Prostate gland (tissue), 2 donors: ENCODE measurements at regions not wholly inside any gene's neighbourhood (a gene's known extent, or its start where the extent isn't known, plus 50 kb on each side); places are given as distances from the start of the nearest gene placed in this dataset.
"Not testable (repeated sequence)": the region's sequence is repeated elsewhere in the genome, so short reads cannot be mapped to it uniquely, and the experiment has no call there.

Source experiments
- CTCF ChIP-seq, 4 experiments: fragments of 200-600 bp in 2 of 4; fragments of 450-650 bp in 2 of 4; sonication (generic) in 2 of 4; IDR thresholded peaks; 1 replicate in 3 of 4; 2 replicates in 1 of 4; pipeline ENCODE4 v1.5.1; 2016 to 2019; ENCODE audit warnings: antibody characterized with exemption in 4 of 4, mild to moderate bottlenecking in 2 of 4, moderate library complexity in 2 of 4
- POLR2A ChIP-seq: fragments of 450-650 bp; IDR thresholded peaks from one replicate; pipeline ENCODE4 v1.6.1; 2016; ENCODE audit warnings: antibody characterized with exemption, mild to moderate bottlenecking
- POLR2AphosphoS5 ChIP-seq: sonication (generic); formaldehyde crosslinking; IDR thresholded peaks from one replicate; pipeline ENCODE4 v1.6.1; 2017; ENCODE audit warnings: antibody characterized with exemption

- TF ChIP-seq CTCF (IDR thresholded peaks at IDR 0.05); POLR2A; POLR2AphosphoS5: not testable (repeated sequence)
Observed at GRCh38 chr17:56731096-56731495, 102.6 kb downstream of the C17orf67 start.
